PC-3 (cell line): ENCODE measurements at regions not wholly inside any gene's neighbourhood (a gene's known extent, or its start where the extent isn't known, plus 50 kb on each side); places are given as distances from the start of the nearest gene placed in this dataset.
"Not testable (repeated sequence)": the region's sequence is repeated elsewhere in the genome, so short reads cannot be mapped to it uniquely, and the experiment has no call there.

Experiments used
- EZH2phosphoT487 ChIP-seq: fragments of 300-600 bp; sonication (generic); IDR thresholded peaks from 2 replicates; pipeline ENCODE4 v1.6.1; 2018; ENCODE audit warnings: mild to moderate bottlenecking, antibody characterized with exemption, low read length, borderline replicate concordance
- TF ChIP-seq, protein P1 (sequence below): fragments of 300-600 bp; sonication (generic); conservative IDR thresholded peaks from 2 replicates; pipeline ENCODE4 v1.5.1; 2017; ENCODE audit warnings: antibody characterized with exemption, low read depth, mild to moderate bottlenecking, low read length

DNA sequence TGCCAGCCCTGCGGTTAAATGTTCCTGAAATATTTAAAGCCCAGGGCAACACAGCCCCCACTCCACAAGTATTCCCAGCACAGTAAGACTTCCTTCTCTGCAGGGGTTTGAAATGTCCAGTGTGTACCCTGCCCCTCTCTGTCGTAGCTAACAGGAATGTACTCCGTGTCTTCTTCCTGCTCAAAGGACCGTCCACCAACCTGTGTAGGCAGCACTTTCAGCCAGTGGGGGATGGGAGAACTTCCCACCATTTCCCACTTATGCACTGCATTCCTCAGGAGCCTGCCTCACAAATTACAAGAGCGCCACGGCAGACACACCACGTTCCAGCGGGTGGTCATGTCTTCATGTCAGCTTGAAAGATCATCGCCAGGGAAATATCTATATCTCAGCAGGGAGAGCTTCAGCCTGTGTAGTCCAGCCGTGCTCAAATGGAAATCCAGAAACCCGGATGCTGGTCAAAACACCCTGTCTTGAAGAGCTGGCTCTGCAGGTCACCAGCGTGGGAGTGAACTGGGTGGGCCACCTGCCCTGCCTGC is 65.7 kb downstream of the ART5 start:
- TF ChIP-seq, protein P1, sequence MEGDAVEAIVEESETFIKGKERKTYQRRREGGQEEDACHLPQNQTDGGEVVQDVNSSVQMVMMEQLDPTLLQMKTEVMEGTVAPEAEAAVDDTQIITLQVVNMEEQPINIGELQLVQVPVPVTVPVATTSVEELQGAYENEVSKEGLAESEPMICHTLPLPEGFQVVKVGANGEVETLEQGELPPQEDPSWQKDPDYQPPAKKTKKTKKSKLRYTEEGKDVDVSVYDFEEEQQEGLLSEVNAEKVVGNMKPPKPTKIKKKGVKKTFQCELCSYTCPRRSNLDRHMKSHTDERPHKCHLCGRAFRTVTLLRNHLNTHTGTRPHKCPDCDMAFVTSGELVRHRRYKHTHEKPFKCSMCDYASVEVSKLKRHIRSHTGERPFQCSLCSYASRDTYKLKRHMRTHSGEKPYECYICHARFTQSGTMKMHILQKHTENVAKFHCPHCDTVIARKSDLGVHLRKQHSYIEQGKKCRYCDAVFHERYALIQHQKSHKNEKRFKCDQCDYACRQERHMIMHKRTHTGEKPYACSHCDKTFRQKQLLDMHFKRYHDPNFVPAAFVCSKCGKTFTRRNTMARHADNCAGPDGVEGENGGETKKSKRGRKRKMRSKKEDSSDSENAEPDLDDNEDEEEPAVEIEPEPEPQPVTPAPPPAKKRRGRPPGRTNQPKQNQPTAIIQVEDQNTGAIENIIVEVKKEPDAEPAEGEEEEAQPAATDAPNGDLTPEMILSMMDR: not testable (repeated sequence)
- not testable (repeated sequence) for TF ChIP-seq EZH2phosphoT487
